HG02981 (cell line): ENCODE measurements at regions not wholly inside any gene's neighbourhood (a gene's known extent, or its start where the extent isn't known, plus 50 kb on each side); places are given as distances from the start of the nearest gene placed in this dataset.
"Not testable (repeated sequence)": the region's sequence is repeated elsewhere in the genome, so short reads cannot be mapped to it uniquely, and the experiment has no call there.

Source experiments
- ATAC-seq: cut with Tn5 transposase; IDR thresholded peaks from one replicate; pipeline ENCODE4 v1.9.1; 2021; ENCODE audit warnings: mild to moderate bottlenecking, moderate library complexity; ENCODE audit not compliant: unreplicated experiment

DNA sequence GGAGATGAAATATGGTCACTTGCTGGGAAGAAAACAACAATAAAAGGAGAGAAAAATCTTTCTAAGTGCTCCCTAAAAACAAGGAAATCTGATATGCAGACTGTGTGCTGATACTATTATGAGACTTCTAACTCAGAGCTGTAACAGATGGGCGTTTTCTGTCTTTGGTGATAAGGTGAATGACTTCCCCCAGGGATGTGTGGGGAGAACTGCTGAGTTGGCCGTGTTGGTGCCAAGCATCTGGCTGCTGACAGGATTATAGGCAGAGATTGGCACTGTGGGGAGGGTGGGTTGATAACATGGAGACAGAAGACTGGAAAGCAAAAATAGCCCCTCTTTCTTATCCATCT is 438.5 kb upstream of the PLXNA2 start:
- no peak for ATAC-seq

DNA sequence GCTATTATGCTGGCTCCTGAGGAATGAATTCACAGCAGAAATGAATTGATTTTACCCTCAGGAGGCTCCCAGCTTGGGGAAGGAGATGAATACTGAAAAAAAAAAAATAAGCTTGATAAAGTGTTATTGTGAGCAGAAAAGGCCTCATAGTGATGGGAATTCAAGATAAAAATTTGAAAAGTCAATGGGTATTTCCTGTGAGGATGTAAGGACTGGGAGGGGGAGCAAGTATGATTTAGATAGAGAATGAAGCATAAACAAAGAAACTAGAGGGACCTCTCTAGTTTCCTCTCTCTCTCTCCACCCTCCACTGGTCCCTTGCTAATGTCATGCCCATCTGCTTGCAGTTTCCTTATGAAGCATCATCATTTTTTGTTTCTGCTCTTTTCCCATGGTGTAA is 439.0 kb upstream of the PLXNA2 start:
- no peak for ATAC-seq

DNA sequence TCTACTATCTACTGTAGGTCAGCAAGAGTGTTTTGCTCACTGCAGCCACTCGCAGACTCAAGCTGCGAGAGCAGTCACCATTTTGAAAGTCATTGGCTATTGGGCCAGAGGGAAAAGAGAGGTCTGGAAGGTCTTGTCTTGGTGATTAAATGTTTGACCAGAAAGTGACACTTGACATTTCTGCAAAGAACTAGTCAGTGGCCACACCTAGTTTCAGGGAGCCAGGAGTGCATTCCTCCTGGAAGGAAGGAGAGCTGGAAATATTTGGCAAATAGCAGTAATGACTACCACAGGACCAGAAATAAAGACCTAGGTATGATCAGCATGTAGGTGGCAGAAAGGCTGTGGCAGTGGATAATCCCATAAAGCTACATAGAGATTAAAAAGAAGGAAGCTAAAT is 440.0 kb upstream of the PLXNA2 start:
- ATAC-seq: no peak

DNA sequence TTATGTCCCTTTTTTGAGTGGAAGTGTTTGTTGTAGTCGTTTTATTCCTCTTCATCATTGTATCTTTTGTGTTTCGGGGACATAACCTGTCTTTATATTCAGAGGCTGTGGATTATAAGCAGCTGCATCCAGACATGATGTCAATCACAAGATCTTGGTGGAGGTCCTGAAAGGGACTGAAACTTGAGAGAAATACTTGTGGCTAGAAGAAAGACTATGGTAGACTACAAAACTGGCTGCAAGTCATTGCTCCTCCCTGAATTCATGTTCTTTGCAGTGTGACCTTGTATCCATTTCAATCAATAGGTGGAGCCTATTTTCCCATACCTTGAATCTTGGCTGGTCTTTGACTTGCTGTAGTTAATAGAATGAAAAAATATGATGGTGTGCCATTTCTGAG is 442.4 kb upstream of the PLXNA2 start:
- ATAC-seq: no peak

DNA sequence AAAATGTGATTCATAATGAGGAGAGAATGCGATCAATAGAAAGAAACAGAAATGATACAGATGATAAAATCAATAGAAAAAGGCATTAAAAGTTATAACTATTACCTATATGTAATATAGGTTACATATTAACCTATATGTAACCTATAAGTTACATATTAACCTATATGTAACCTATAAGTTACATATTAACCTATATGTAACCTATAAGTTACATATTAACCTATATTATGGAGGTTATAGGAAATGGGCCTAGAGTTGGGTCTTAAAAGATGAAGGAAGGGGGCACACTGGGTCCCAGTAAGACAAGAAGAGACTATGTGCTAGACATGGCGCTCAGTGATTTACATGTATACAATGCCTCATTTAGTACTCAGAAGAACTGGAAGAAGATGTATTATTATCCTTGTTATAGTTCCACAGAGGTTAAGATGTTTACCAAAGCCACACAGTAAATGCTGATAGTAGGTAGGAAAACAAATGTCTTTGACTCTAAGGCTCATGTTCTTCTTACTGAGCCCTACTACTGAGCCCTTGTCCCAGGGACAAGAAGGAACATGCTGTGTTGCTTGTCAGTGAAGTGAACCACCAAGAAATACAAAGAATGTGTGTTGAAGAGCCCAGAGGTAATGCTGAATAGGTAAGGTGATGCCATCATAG is 444.6 kb upstream of the PLXNA2 start:
- no peak for ATAC-seq

DNA sequence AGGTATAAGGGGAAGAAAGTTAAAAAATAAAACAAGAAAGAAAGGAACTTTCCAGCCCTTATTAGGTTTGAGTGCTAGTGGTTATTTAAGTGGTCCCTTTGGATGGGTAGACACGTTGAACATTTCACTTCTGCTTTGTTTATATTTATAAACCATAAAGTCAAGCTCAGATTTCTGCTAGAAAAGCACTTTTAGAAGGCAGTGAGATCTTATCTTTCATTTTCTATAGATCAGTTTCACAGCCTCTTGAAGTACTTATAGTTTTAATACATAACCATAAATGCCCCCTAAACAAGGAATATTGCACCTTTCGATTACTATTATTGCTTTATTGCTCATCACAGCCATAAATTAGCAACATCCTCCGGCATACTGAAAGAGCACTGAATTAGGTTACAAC is 446.8 kb upstream of the PLXNA2 start:
- ATAC-seq: no peak

DNA sequence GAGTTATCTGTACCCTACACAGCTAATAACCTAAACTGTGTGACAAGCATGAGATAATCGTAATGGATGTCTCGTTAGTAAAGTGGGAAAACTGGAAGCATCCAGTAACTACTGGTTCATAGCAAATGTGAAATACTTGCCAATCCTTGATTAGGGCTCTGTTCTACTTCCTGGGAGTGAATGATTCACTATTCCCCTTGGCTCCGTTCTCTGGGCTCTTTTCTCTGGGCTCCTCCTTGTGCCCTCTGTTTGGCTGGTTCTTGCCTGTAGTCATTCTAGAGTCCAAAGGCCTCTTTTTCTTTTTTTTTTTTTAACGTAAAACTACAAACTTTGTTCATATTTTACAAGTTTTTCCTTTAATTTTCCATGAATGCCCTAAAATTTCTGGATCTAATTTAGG is 465.8 kb upstream of the PLXNA2 start:
- no peak for ATAC-seq

DNA sequence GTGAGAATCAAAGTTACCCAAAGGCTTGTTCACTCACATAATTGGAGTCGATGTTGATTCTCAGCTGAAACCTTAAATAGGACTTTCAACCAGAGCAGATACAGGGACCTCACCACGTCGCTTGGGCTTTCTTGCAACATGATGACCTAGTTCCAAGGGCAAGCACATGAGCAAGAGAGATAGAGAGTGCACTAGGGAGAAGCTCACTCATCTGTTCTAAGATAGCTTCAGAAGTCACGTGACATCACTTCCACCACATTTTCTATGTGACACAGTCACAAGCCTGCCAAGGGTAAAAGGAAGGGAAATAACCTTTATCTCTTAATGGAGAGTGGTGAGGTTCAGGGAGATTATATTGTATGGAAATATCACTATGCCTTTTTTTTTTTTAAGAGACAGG is 470.1 kb upstream of the PLXNA2 start:
- no peak for ATAC-seq

DNA sequence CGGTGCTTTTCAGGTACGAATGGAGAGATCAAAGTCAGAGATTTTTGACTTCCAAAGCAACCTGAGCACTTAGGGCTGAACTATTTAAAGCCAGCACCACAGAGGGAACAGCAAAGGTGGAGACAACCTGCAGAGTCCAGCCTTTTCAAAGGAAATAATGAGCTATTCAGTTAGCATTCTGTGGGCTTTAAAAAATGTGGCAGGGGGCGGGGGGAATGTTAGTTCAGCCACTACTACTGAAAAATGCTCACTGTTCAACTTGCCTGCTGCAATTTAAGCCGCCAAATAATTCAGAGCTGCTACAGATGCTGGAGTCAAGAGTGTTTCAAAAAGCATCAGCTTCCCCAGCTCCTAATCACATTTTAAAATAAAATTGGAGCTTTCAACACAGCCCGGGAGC is 473.3 kb upstream of the PLXNA2 start:
- ATAC-seq: no peak

DNA sequence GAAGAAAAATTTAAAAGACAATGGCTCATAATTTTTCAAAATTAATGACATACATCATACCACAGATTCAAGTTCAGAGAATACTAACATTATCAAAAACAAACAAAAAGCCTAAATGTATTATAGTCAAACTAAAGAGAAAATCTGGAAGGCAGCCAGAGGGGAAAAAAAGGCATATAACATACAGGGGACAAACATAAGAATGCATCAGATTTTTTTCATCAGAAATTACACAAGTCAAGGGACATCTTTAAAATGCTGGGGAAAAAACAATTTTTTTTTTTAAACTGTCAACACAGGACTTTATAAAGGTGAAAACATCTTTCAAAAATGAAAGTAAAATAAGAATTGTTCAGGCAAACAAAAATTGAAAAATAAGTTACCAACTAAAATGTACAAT is 478.4 kb upstream of the PLXNA2 start:
- ATAC-seq: no peak

DNA sequence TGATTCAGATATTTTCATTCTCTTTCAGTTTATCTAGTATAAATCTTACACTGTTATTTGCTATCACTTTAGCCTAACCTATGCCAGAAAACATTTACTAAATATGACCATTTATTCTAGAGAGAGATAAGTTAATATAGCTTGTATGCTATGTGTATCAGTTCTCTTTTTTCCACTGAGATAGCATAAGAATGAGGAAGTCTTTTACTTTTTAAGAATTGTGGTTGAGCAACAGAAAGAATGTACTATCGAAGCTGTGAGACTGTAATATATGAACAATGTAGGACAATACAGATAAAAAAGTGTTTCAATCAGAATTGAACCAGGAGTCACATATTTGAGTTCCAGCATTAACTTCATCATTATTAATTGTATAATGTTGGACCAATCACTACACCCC is 479.9 kb upstream of the PLXNA2 start:
- peak; percentile 72 for ATAC-seq

DNA sequence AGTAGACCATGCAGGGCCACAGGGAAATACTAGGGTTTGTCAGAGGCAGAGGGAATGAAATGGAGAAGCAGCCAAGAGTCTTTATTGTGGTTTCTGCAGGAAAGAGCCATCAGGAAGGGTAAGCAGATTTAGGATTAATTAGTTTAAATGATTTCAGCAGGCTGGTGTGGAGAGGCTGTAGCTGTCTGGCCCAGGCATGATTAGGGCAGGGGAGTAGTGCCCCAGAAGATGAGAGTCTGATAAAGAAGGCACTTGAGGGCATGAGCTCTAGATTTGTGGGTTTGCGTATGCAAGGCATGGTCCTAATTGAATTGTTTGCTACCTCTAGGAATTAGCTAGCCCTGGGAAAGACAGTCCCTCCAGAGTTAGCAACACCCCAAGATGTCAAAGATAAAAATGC is 484.6 kb upstream of the PLXNA2 start:
- ATAC-seq: no peak

DNA sequence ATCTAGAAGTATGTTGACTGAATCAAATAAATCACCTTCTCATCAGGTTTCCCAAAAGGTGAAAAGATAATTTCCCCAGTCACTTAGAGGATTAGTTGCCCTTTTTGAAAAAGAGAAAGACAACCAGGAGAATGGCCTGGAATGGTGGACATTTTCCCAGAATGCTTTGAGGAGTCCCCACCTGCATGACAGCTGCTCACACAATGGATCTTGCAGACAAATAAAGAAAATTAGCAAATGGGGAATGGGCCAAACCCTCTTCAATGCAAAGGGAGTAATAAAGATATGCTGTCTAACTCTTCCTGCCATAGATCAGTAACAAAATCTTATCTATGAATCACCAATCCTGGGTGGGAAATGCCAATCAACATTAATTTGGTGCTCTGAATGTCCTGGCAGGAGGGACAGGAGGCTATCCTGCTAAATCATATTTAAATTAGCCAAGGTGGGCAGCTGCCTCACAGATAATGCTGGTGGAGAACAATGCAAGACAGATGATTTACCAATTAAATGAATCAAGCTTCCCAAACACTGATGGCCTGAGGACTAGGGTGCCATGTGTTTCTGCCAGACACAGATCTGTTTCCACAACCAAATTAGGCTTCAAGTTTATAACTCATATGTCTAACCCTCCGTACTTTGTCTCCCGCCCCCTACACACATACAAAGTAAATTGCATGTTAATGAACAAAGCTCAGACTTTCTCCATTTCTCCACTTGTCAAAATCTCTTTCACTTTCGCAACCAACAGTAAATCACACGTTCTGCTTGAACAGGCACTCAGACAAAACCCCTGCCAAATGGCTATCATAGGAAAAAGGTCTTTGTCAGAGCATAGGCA is 488.0 kb upstream of the PLXNA2 start:
- ATAC-seq: peak; percentile 93

DNA sequence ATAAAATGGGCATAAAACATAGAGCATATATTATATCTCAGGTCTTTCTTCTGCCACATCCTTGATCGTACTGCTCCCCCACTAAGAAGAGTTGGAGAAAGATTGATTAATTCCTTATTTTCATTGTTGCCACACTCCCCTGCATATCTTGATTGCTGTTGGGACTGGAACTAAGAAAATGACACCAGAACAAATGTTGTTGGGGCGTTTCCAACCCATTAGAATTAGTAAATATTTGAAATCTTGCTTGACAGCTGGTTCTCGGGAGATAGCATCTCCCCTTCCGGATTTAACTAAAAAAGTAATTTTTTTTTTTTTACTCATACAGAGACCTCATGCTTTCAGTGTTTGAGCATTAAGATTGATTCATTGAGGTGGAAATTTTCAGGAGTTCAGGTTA is 493.0 kb upstream of the PLXNA2 start:
- ATAC-seq: no peak

DNA sequence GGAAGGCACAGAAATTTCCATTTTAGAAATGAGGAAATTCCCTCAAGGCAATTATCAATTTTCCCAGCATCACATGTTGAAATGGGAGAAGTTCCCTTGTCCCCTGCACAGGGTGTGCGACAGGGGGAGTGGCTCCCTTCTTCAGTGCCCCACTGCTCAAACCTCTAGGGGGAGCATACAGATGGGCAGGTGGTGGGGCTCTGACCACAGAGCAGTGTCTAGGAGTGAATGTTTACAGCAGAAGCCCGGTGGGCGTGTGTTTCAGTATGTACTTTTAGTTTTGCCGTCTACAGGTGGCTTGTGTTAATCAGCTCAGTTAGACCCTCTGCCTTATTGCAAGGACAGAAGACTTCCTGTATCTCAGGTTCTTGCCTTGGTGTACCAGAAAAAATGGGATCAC is 493.7 kb upstream of the PLXNA2 start:
- ATAC-seq: peak; percentile 87

DNA sequence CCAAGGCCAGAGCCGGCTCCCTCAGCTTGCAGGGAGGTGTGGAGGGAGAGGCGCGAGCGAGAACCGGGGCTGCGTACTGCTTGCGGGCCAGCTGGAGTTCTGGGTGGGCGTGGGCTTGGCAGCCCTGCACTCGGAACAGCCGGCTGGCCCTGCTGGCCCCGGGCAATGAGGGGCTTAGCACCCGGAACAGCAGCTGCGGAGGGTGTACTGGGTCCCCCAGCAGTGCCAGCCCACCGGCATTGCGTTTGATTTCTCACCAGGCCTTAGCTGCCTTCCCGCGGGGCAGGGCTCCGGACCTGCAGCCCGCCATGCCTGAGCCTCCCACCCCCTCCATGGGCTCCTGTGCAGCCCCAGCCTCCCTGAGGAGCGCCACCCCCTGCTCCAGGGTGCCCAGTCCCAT is 495.5 kb upstream of the PLXNA2 start:
- not testable (repeated sequence) for ATAC-seq

DNA sequence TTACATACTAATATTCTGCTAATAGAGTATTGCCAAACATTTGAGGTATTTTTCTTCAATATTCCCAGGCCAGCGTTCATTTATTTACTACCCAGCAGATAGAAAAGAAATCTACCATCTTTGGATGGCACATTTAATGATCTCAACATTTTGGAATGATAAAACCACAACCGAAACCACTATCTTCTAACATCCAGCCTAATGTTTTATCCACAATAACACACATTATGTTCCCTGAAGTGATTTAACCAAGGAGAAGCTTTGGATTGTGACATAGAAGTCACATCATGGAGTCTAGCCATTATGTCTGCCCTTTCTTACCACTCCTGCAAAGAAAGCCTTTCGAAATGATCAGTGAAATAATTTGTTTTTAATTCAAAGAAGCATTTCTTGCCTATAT is 497.1 kb upstream of the PLXNA2 start:
- ATAC-seq: no peak

DNA sequence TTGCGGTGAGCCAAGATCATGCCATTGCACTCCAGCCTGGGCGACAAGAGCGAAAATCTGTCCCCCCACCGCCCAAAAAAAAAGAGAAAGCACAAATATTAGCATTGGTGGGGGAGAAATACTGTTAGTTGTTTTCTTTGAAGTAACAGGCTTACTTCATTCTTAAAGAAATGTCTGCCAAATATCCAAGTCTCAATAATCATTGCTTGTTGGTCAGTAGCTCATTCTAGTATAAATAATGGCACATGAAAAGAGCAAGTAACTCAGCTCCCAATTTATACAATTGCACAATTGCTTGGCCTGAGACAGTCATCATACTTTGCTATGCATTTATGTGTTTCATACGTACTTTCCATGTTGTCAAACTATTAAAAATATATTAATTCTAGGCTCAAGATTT is 499.2 kb upstream of the PLXNA2 start:
- ATAC-seq: no peak

DNA sequence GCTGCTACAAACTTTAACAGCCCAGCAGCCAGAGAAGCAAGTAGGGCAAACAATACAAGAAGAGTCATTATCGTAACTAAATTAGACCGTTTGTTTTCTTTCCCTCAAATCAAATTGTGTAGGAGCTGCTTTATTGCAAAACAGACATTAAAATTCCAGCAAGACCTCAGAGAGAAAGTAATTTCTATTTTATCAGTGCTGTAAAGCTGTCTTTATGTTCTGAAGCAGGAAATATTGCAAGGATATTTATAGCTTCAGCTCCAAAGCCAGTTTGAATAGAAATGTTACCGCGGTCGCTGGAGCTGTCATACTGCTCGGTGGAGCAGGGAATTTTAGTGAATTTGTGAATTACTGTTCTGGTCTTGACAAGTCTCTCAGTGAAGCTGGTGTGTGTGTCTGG is 503.8 kb upstream of the PLXNA2 start:
- ATAC-seq: no peak

DNA sequence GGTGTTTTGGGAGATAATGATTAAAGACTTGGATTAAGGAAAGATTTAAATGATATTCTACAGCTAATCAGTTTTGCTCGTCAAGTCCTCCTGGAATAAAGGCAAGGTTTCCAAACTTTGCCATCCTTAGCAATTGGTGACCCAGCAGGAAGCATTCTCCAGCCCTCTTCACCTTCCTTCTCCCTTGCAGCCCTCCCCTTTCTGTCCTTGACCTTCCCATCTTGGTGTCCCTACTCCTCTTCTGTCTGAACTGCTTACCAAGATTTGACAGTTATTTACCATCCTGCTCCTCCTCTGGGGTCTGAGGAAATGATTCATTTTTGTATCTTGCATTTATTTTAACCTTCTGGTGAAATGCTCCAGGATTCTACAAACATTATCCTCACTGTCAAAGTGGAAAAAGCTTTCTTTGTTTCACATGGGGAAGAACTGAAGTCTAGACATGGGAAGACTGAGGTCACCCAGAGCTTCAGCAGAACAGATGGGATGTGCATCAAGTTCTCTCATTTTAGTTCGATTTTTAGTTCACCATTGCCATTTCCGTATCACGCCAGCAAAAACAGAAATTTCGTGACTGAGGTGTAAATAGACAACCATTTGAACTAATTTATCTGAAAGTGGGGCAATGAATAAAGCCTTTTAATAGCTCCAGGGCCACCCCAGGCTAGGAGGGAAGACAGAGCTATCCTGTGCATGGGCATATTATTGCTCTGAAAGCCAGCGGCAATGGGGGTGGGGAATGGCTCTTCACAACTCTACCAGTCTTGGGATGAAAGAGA is 504.4 kb upstream of the PLXNA2 start:
- no peak for ATAC-seq

DNA sequence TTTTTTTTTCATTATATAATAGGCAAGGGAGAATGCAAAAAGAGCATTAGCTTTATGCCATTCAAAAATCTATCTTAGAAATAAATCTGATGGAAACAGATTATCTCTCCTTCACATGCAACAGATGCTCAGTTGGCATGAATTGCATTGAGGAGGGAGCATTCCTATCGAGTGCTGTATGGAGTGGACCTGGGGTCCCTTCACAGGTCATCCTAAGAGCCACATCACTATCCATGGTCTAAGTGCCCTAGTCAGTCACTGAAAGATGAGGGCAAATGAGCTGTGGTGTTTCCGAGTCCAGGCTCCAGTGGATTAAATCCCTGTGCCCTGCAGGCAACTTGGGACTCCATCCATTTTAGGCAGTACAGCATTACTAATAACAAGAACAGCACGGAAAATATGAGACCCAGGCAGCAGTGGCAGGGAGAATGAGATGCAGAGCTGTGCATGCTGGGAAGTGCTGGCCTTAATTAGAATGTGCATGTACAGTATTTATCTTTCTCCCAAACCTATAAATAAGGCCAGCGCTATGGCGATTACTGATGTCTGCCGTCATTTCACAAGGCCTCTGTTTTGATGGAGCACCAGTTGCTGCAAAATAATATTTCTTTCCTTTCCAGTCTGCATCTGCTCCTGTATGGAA is 512.3 kb upstream of the PLXNA2 start:
- ATAC-seq: no peak

DNA sequence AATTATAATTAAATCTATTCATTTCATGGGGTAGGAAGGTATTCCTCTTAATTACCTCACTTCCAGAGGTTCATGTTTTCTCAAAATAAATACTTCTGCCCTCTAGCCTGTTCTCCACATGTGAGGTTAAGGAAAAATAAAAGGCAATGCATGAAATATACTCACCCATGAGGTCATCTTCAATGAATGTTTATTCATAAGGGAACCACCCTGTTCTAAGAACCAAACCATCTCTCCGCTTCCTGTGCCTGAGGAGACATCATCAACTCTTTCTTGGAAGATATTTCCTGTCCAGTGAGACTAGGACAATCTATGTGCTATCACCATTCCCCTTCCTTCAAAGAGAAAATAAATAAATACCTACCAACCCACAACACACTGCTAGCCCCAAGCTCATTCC is 513.7 kb upstream of the PLXNA2 start:
- no peak for ATAC-seq
